ENCODE measurements at regions not wholly inside any gene's neighbourhood (a gene's known extent, or its start where the extent isn't known, plus 50 kb on each side); places are given as distances from the start of the nearest gene placed in this dataset.
"Not testable (repeated sequence)": the region's sequence is repeated elsewhere in the genome, so short reads cannot be mapped to it uniquely, and the experiment has no call there.

- not testable (repeated sequence) for H3K27ac Mint-ChIP-seq; H3K27me3 Mint-ChIP-seq; H3K36me3 Mint-ChIP-seq (ENCODE audit: insufficient read depth)
Measured at GRCh38 chr2:90359344-90359743, 1667.9 kb downstream of the RPIA start.

GRCh38 chr2:90359887-90360730, 1668.6 kb downstream of the RPIA start:
- H3K4me3 Mint-ChIP-seq; H3K27me3 Mint-ChIP-seq; H3K36me3 Mint-ChIP-seq (ENCODE audit: insufficient read depth); H3K27ac Mint-ChIP-seq; H3K4me1 Mint-ChIP-seq (ENCODE audit: low read depth in 2 of 2); ATAC-seq (replicated peaks); DNase-seq: not testable (repeated sequence)
- H3K9me3 Mint-ChIP-seq: peaks cover 4 to 10% of the 10 kb centered on the region in 2 donors

More at GRCh38 chr2:90359344-90359743, 1667.9 kb downstream of the RPIA start:
- ATAC-seq (replicated peaks); DNase-seq; H3K4me3 Mint-ChIP-seq; H3K4me1 Mint-ChIP-seq (ENCODE audit: low read depth in 2 of 2): not testable (repeated sequence)
- H3K9me3 Mint-ChIP-seq: peaks cover 4 to 10% of the 10 kb centered on the region in 2 donors

GRCh38 chr2:90360731-90361035, 1669.2 kb downstream of the RPIA start:
- not testable (repeated sequence) for H3K27me3 Mint-ChIP-seq, H3K4me3 Mint-ChIP-seq
- H3K9me3 Mint-ChIP-seq: peaks cover 4 to 10% of the 10 kb centered on the region in 2 donors

More at GRCh38 chr2:90360731-90361035, 1669.2 kb downstream of the RPIA start:
- H3K27ac Mint-ChIP-seq; H3K36me3 Mint-ChIP-seq (ENCODE audit: insufficient read depth); H3K4me1 Mint-ChIP-seq (ENCODE audit: low read depth in 2 of 2); DNase-seq; ATAC-seq (replicated peaks): not testable (repeated sequence)

Data from effector memory CD8-positive, alpha-beta T cell (primary cell).